Cardiac muscle cell (in vitro differentiated cells and primary cell): ENCODE measurements at regions not wholly inside any gene's neighbourhood (a gene's known extent, or its start where the extent isn't known, plus 50 kb on each side); places are given as distances from the start of the nearest gene placed in this dataset.
"Not testable (repeated sequence)": the region's sequence is repeated elsewhere in the genome, so short reads cannot be mapped to it uniquely, and the experiment has no call there.

Experiments
- DNase-seq, 2 donors: peaks; one replicate each; pipeline versions ENCODE4 v3.0.0 to v3.0.0-alpha.2; 2010 to 2017; ENCODE audit warnings: low read depth in 1 of 2, low spot score in 1 of 2
- H3K27ac ChIP-seq: fragments of 200-600 bp; sonication (generic); 2 replicates; pipeline ENCODE4 v1.5.1; 2016
- H3K27me3 ChIP-seq: fragments of 200-600 bp; sonication (generic); 2 replicates; pipeline ENCODE4 v1.6.0; 2016; ENCODE audit warnings: control low read depth
- H3K36me3 ChIP-seq: fragments of 200-600 bp; sonication (generic); 2 replicates; pipeline ENCODE4 v1.5.1; 2016; ENCODE audit warnings: control low read depth
- H3K4me1 ChIP-seq: fragments of 200-600 bp; sonication (generic); 2 replicates; pipeline ENCODE4 v1.8.1; 2017; ENCODE audit warnings: low read depth, mild to moderate bottlenecking, mixed run types
- H3K4me3 ChIP-seq: fragments of 200-600 bp; sonication (generic); 2 replicates; pipeline ENCODE4 v1.5.1; 2016; ENCODE audit warnings: mild to moderate bottlenecking
- H3K9me3 ChIP-seq: fragments of 200-600 bp; sonication (generic); 2 replicates; pipeline ENCODE4 v1.5.1; 2017; ENCODE audit warnings: low read depth, mild to moderate bottlenecking, control low read depth
- TF ChIP-seq, protein P1 (sequence below): IDR thresholded peaks from 2 replicates; pipeline ENCODE4 v1.5.1; 2012; ENCODE audit warnings: low read depth, mild to moderate bottlenecking, low read length

DNA sequence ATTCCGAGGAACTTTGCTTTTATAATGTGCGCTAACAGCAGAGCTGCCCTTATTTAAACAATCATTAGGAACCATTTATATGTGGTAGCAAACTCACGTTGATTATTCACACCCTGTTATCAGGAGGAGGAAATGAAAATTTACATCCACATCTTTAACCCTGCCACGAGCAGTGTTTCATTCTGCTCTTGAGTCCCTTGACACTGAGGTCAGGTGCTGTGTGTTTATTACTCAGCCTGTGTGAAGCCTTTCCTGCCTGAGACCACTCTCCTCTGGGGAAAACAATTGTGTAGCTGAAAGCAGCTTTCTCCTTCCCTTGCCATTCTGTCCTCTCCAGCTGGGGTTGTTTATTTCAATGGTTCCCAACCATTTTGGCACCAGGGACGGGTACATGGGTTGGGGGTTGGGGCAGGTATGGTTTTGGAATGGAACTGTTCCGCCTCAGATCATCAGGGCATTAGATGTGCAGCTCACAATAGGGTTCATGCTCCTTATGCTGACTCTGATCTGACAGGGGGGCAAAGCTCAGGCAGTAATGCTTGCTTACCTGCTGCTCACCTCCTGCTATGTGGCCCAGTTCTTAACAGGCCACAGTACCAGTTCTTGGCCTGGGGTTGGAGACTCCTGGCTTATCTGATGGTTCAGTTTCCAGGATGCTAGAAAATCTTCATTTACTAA is 651.1 kb downstream of the TDRD15 start:
- no peak overlapping the region for H3K27ac ChIP-seq
- H3K27me3 ChIP-seq, result no peaks in the 10 kb centered on the region
- DNase-seq, result no peak
- peaks cover 13% of the 10 kb centered on the region for H3K4me1 ChIP-seq
- H3K36me3 ChIP-seq, result no peaks in the 10 kb centered on the region
- no peak overlapping the region for H3K4me3 ChIP-seq
- TF ChIP-seq, protein P1, sequence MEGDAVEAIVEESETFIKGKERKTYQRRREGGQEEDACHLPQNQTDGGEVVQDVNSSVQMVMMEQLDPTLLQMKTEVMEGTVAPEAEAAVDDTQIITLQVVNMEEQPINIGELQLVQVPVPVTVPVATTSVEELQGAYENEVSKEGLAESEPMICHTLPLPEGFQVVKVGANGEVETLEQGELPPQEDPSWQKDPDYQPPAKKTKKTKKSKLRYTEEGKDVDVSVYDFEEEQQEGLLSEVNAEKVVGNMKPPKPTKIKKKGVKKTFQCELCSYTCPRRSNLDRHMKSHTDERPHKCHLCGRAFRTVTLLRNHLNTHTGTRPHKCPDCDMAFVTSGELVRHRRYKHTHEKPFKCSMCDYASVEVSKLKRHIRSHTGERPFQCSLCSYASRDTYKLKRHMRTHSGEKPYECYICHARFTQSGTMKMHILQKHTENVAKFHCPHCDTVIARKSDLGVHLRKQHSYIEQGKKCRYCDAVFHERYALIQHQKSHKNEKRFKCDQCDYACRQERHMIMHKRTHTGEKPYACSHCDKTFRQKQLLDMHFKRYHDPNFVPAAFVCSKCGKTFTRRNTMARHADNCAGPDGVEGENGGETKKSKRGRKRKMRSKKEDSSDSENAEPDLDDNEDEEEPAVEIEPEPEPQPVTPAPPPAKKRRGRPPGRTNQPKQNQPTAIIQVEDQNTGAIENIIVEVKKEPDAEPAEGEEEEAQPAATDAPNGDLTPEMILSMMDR, result no peak
- H3K9me3 ChIP-seq, result no peaks in the 10 kb centered on the region

DNA sequence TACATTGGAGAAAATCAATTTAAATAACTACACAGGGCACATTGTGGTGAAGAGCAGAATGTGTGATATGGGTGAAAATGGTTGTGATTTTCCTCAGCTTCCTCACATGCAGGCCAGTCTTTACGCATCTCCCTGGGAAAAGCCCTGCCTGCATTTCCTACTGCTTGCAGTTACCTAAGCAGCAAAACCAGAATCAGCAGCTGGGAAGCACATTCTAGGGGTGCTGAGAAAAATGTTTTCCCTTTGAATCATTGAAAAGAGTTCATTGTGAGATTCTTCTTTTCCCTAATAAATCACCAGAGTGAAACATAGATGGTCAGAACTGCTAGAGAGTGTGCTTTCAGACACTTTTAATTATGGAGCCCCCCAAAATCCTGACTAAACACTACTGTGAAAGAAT is 656.0 kb downstream of the TDRD15 start:
- Histone ChIP-seq H3K4me1 (no peaks in the 10 kb centered on the region), H3K9me3 (no peaks in the 10 kb centered on the region), H3K4me3 (no peak overlapping the region), H3K27me3 (no peaks in the 10 kb centered on the region), H3K36me3 (no peaks in the 10 kb centered on the region), H3K27ac (no peak overlapping the region)
- no peak for DNase-seq
- TF ChIP-seq, protein P1, result no peak

DNA sequence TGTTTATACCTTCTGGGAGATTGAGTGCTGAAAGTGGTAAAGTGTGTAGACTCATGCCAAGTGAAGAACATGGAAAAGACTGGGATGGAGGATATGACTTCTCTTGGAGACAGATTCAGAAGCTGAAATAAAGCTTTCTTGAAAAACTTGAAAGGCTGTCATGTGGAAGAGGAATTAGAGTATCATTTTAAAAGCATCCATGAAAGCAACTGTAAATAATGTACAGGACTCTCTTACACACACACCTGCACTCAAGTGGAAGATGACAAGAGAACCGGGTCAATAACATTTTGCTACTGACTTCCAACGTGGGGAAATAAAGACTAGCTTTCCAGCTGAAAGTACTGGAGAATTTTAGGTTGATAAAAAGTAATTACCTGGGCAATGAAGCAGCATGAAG is 658.2 kb downstream of the TDRD15 start:
- Histone ChIP-seq H3K4me3 (no peak overlapping the region), H3K4me1 (no peaks in the 10 kb centered on the region), H3K36me3 (no peaks in the 10 kb centered on the region), H3K27ac (no peak overlapping the region), H3K9me3 (no peaks in the 10 kb centered on the region), H3K27me3 (no peaks in the 10 kb centered on the region)
- TF ChIP-seq, protein P1, result no peak
- DNase-seq, result no peak

DNA sequence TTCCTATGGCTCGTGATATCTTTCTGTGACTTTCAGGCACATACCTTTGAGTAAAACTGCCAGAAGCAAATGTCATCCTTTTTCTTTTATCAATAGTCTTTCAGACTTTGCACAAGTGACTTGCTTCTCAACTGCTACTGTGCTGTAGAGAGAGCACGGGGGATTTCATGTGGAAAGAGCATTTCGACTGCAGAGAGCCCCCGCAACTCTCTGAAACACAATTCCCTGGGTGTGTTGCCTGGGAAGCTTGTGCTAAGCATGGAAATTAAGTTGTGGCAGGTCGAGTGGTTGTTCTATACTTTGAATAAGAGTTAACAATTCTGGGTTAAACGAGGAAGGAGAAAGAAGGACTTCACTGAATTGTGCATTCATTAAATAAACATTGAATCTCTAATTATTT is 659.1 kb downstream of the TDRD15 start:
- H3K36me3 ChIP-seq, result no peaks in the 10 kb centered on the region
- no peak overlapping the region for H3K27ac ChIP-seq
- no peaks in the 10 kb centered on the region for H3K4me1 ChIP-seq
- no peak overlapping the region for H3K4me3 ChIP-seq
- no peaks in the 10 kb centered on the region for H3K27me3 ChIP-seq
- no peak for DNase-seq
- TF ChIP-seq, protein P1, result no peak
- H3K9me3 ChIP-seq, result no peaks in the 10 kb centered on the region

DNA sequence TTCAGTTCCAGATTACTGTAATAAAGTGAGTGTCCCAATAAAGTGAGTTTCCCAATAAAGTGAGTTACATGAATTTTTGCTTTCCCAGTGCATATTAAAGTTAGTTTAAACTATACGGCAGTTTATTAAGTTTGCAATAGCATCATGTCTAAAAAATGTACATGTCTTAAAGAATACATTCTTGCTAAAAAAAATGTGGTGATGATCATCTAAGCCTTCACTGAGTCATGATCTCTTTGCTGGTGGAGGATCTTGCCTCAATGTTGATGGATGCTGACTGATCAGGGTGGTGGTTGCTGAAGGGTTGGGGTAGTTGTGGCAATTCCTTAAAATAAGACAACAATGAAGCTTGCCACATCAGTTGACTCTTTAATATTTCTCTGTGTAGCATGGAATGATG is 664.2 kb downstream of the TDRD15 start:
- Histone ChIP-seq H3K27me3 (no peaks in the 10 kb centered on the region), H3K36me3 (no peaks in the 10 kb centered on the region), H3K4me3 (no peak overlapping the region), H3K4me1 (no peaks in the 10 kb centered on the region), H3K9me3 (no peaks in the 10 kb centered on the region), H3K27ac (no peak overlapping the region)
- no peak for DNase-seq
- TF ChIP-seq, protein P1, result no peak

DNA sequence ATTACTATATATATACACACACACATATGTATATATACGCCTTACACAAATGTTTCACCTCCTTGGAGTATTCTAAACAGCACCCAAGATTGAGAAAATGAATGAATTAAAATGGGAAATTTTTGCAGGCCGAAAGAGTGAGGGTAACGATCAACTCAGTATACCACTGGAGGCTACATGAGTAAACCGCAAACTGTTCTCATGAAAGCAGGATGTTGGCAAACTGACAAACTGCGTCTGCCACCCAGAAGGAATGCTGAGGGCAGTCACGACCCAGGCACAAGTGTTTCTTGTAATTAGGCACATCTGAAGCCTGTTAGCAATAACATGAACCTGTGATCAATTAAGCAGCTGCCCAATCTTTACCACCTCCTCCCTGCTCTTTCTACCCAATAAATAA is 666.5 kb downstream of the TDRD15 start:
- H3K4me1 ChIP-seq, H3K4me3 ChIP-seq, H3K36me3 ChIP-seq: not testable (repeated sequence)

More for the DNA sequence above, 666.5 kb downstream of the TDRD15 start:
- H3K9me3 ChIP-seq, DNase-seq, H3K27ac ChIP-seq, H3K27me3 ChIP-seq: not testable (repeated sequence)
